ENCODE measurements at regions not wholly inside any gene's neighbourhood (a gene's known extent, or its start where the extent isn't known, plus 50 kb on each side); places are given as distances from the start of the nearest gene placed in this dataset.
A peak's percentile ranks its signal among the peaks of the same experiment; 100 is the strongest.

GRCh38 chr5:96337048-96337781, 95.8 kb downstream of the PCSK1 start:
- Histone ChIP-seq H4K20me1 (replicated peaks; ENCODE audit: control insufficient read depth, extremely low read depth, insufficient read depth, low read length) (no peaks in the 10 kb centered on the region), H2AFZ (ENCODE audit: low read depth, low read length) (no peak overlapping the region), H3K9me1 (replicated peaks; ENCODE audit: control insufficient read depth, extremely low read depth, insufficient read depth, low read length) (no peaks in the 10 kb centered on the region), H3K79me2 (ENCODE audit: control insufficient read depth, insufficient read depth, low read length) (no peaks in the 10 kb centered on the region), H3K36me3 (ENCODE audit: control insufficient read depth in 2 of 2, extremely low read depth in 1 of 2, insufficient read depth in 2 of 2, low read length in 2 of 2) (no peaks in the 10 kb centered on the region), H3K27me3 (ENCODE audit: control insufficient read depth in 2 of 2, insufficient read depth in 2 of 2, low read length in 2 of 2) (no peaks in the 10 kb centered on the region), H3K9me3 (replicated peaks; ENCODE audit: control insufficient read depth, insufficient read depth, low read length) (no peaks in the 10 kb centered on the region), H3K27ac (ENCODE audit: insufficient read depth, low read depth, low read length) (no peak overlapping the region), H3K4me3 (replicated peaks in 1 of 3; ENCODE audit: insufficient read depth in 1 of 3, low read depth in 1 of 3, low read length in 3 of 3) (no peak overlapping the region), H3K9ac (replicated peaks; ENCODE audit: extremely low read depth, insufficient read depth, low read length) (no peak overlapping the region), H3K4me1 (ENCODE audit: control insufficient read depth, extremely low read depth, insufficient read depth, low read length) (peaks cover 7% of the 10 kb centered on the region), H3K4me2 (ENCODE audit: insufficient read depth, low read length) (no peak overlapping the region)
- ChIA-PET POLR2A (no interaction called here), CTCF (interaction anchor here (0.8 to 7.0 kb wide), 33 partner anchors 9 to 556 kb away, joined by 3 to 107 read pairs (median 5); partner anchors contain the start of gene ELL2)
- BruUV-seq (replicated peaks) = no TSS peak
- dilution Hi-C loops (cut with MboI; ENCODE audit: extremely low pct_ligation_motif_present, low sequenced_read_pairs) (loop anchor here (25.0 kb wide), 1 partner anchor 375 kb away; the partner anchor contains the start of gene ELL2), intact Hi-C loops (cut with micrococcal nuclease) (loop anchor here (5.0 to 10.0 kb wide), 4 partner anchors 80 to 695 kb away; no protein-coding TSS in a partner anchor)
- DNase-seq (ENCODE audit: low read depth, low spot score) (no peak), FAIRE-seq (no peak)
- no peak for TF ChIP-seq POLR2A (IDR thresholded peaks at IDR 0.05; ENCODE audit: low read depth, low read length)
- peak; percentile 12 for TF ChIP-seq FOS (IDR thresholded peaks at IDR 0.05; ENCODE audit: borderline replicate concordance, insufficient read depth, low read length)

- no peaks in the 10 kb centered on the region for H4K20me1 ChIP-seq (replicated peaks; ENCODE audit: control insufficient read depth, extremely low read depth, insufficient read depth, low read length)
- H3K27ac ChIP-seq (ENCODE audit: insufficient read depth, low read depth, low read length) = peak overlapping the region; percentile 32
- intact Hi-C loops (cut with micrococcal nuclease) (loop anchor here (1.0 to 10.0 kb wide), 9 partner anchors 79 to 694 kb away; partner anchors contain the start of gene ELL2), dilution Hi-C loops (cut with MboI; ENCODE audit: extremely low pct_ligation_motif_present, low sequenced_read_pairs) (loop anchor here (25.0 kb wide), 1 partner anchor 374 kb away; the partner anchor contains the start of gene ELL2)
- BruUV-seq (replicated peaks) = no TSS peak
- no peak overlapping the region for H3K4me3 ChIP-seq (replicated peaks in 1 of 3; ENCODE audit: insufficient read depth in 1 of 3, low read depth in 1 of 3, low read length in 3 of 3)
- peak; percentile 93 for FAIRE-seq
- peaks cover 7% of the 10 kb centered on the region for H3K4me1 ChIP-seq (ENCODE audit: control insufficient read depth, extremely low read depth, insufficient read depth, low read length)
- H3K36me3 ChIP-seq (ENCODE audit: control insufficient read depth in 2 of 2, extremely low read depth in 1 of 2, insufficient read depth in 2 of 2, low read length in 2 of 2) = no peaks in the 10 kb centered on the region
- H3K27me3 ChIP-seq (ENCODE audit: control insufficient read depth in 2 of 2, insufficient read depth in 2 of 2, low read length in 2 of 2) = no peaks in the 10 kb centered on the region
- H3K9me3 ChIP-seq (replicated peaks; ENCODE audit: control insufficient read depth, insufficient read depth, low read length) = no peaks in the 10 kb centered on the region
- H3K79me2 ChIP-seq (ENCODE audit: control insufficient read depth, insufficient read depth, low read length) = no peaks in the 10 kb centered on the region
- ChIA-PET POLR2A (no interaction called here), CTCF (interaction anchor here (0.6 to 7.0 kb wide), 42 partner anchors 8 to 555 kb away, joined by 3 to 107 read pairs (median 4); partner anchors contain the start of gene ELL2)
- TF ChIP-seq GATA2 (IDR thresholded peaks at IDR 0.05; ENCODE audit: insufficient read depth, insufficient read length, low read depth, low read length) (no peak), CTCF (IDR thresholded peaks at IDR 0.05; ENCODE audit: extremely low read depth in 1 of 2, insufficient read depth in 1 of 2, low read depth in 1 of 2, low read length in 2 of 2) (peak; percentile 84 to 88)
- peak; percentile 92 for DNase-seq (ENCODE audit: low read depth, low spot score)
- H3K9ac ChIP-seq (replicated peaks; ENCODE audit: extremely low read depth, insufficient read depth, low read length) = peak overlapping the region; percentile 22
- H3K4me2 ChIP-seq (ENCODE audit: insufficient read depth, low read length) = no peak overlapping the region
- H2AFZ ChIP-seq (ENCODE audit: low read depth, low read length) = peak overlapping the region; percentile 81
- no peaks in the 10 kb centered on the region for H3K9me1 ChIP-seq (replicated peaks; ENCODE audit: control insufficient read depth, extremely low read depth, insufficient read depth, low read length)
Observed at GRCh38 chr5:96336351-96336985, 96.6 kb downstream of the PCSK1 start.
